AG04450 (cell line): ENCODE measurements at regions not wholly inside any gene's neighbourhood (a gene's known extent, or its start where the extent isn't known, plus 50 kb on each side); places are given as distances from the start of the nearest gene placed in this dataset.
A peak's percentile ranks its signal among the peaks of the same experiment; 100 is the strongest.

ENCODE experiments used
- CTCF ChIA-PET: fragments of 300-600, 350-600 bp; formaldehyde crosslinking; extraction: SDS; loops from one replicate; lab custom pipeline; 2022; ENCODE audit warnings: antibody characterized with exemption, inconsistent platforms; lab: Charles Lee
- POLR2A ChIA-PET: fragments of 350-600 bp; formaldehyde crosslinking; extraction: SDS; loops from one replicate; lab custom pipeline; 2021; ENCODE audit warnings: antibody characterized with exemption, inconsistent platforms; lab: Yijun Ruan, JAX
- DNase-seq: peaks from one replicate; pipeline ENCODE4 v3.0.0-alpha.2; 2011; ENCODE audit warnings: low read depth, low spot score
- H3K27ac ChIP-seq: one replicate; pipeline ENCODE4 v1.5.1; 2012; ENCODE audit warnings: low read depth, low read length, control low read depth
- H3K27me3 ChIP-seq: one replicate; pipeline ENCODE4 v1.6.0; 2012; ENCODE audit warnings: low read length; ENCODE audit not compliant: control insufficient read depth, insufficient read depth
- H3K4me3 ChIP-seq: 2 replicates; pipeline ENCODE4 v1.5.1; 2011; ENCODE audit warnings: mild to moderate bottlenecking, low read depth, low read length, control low read depth
- H3K9me3 ChIP-seq: 2 replicates; pipeline ENCODE4 v1.5.1; 2012; ENCODE audit warnings: low read length; ENCODE audit not compliant: control insufficient read depth, insufficient read depth
- TF ChIP-seq, protein P1 (sequence below): IDR thresholded peaks from 2 replicates; pipeline ENCODE4 v1.5.1; 2011; ENCODE audit warnings: low read depth, low read length, control low read depth, inconsistent platforms

DNA sequence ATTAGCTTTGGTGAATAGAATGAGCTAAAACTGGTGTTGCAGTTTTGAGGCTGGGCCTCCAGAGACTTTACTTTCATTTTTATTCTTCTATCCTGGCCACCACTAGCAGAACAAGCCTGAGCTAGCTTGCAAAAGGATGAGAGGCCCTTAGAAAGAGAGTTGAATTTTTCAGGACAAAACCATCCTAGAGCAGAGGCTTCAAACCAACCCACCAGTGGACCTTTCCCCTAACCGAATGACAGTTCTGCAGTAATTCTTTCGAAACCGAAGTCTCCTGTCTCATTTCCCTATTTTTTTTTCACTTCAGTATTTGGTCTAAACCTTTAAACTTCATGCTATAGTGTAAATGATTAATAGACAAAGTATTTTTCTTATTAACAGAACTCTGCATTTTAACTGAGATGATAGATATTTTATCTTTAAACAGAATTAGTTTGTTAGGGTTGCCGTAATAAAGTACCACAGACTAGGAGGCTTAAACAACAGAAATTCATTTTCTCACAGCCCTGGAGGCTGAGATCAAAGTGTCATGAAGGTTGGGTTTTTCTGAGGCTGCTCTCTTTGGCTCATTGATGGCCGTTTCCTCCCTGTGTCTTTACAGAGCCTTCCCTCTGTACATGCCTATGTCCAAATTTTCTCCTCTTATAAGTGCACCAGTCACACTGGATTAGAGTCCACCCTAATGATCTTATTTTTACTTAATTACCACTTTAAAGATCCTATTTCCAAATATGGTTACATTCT, 80.6 kb upstream of the PAK5 start:
- ChIA-PET POLR2A (no interaction called here), CTCF (interaction anchor here (0.7 to 1.0 kb wide), 2 partner anchors 9 to 511 kb away, joined by 3 read pairs; no protein-coding TSS in a partner anchor)
- TF ChIP-seq, protein P1, sequence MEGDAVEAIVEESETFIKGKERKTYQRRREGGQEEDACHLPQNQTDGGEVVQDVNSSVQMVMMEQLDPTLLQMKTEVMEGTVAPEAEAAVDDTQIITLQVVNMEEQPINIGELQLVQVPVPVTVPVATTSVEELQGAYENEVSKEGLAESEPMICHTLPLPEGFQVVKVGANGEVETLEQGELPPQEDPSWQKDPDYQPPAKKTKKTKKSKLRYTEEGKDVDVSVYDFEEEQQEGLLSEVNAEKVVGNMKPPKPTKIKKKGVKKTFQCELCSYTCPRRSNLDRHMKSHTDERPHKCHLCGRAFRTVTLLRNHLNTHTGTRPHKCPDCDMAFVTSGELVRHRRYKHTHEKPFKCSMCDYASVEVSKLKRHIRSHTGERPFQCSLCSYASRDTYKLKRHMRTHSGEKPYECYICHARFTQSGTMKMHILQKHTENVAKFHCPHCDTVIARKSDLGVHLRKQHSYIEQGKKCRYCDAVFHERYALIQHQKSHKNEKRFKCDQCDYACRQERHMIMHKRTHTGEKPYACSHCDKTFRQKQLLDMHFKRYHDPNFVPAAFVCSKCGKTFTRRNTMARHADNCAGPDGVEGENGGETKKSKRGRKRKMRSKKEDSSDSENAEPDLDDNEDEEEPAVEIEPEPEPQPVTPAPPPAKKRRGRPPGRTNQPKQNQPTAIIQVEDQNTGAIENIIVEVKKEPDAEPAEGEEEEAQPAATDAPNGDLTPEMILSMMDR = no peak
- H3K27me3 ChIP-seq = no peaks in the 10 kb centered on the region
- no peak overlapping the region for H3K27ac ChIP-seq
- no peak for DNase-seq
- no peak overlapping the region for H3K4me3 ChIP-seq
- no peaks in the 10 kb centered on the region for H3K9me3 ChIP-seq

DNA sequence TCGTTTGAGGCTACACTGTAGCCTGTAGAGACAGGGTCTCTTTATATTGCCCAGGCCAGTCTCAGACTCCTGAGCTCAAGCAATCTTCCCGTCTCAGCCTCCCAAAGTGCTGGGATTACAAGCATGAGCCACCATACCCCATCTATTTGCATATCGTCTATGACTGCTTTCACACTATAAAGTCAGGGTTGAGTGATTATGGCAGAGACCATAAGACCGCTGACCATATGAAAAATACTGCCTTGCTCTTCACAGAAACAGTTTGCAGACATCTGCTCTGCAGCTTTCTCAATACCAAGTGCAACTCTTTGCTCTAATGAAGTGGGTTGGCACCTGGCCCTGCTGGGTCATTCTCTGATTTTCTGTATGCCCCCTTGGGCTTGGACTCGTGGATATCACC, 79.5 kb upstream of the PAK5 start:
- no peaks in the 10 kb centered on the region for H3K27me3 ChIP-seq
- no peak overlapping the region for H3K27ac ChIP-seq
- TF ChIP-seq, protein P1 = no peak
- H3K4me3 ChIP-seq = no peak overlapping the region
- POLR2A ChIA-PET = no interaction called here
- CTCF ChIA-PET = interaction anchor here (0.7 kb wide), 1 partner anchor 8 kb away, joined by 3 read pairs; no protein-coding TSS in a partner anchor
- no peak for DNase-seq
- H3K9me3 ChIP-seq = no peaks in the 10 kb centered on the region

DNA sequence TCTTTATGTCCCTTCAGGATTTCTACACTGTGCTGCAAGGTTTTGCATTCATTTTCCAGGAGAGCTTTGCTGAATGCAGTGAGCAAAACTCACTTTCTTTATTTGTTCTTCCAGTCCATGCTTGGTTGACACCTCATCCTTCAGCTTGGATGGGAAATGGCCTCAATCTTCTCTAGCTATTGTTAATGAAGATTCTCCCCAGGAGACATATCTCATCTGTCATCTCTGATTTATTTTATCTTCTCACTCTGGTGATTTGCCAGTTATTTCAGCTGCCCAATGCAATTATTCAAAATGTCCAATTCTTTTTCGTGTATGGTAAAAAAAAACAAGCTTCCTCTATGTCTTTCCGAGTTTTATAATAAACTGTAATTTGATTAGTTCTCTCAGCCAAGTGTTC, 77.9 kb upstream of the PAK5 start:
- H3K27ac ChIP-seq = no peak overlapping the region
- POLR2A ChIA-PET = interaction anchor here (0.6 kb wide), 1 partner anchor 307 kb away, joined by 3 read pairs; no protein-coding TSS in a partner anchor
- TF ChIP-seq, protein P1 = no peak
- CTCF ChIA-PET = interaction anchor here (10.7 kb wide), 1 partner anchor 300 kb away, joined by 297 read pairs; no protein-coding TSS in a partner anchor
- no peak overlapping the region for H3K4me3 ChIP-seq
- no peaks in the 10 kb centered on the region for H3K9me3 ChIP-seq
- no peak for DNase-seq
- H3K27me3 ChIP-seq = no peaks in the 10 kb centered on the region

DNA sequence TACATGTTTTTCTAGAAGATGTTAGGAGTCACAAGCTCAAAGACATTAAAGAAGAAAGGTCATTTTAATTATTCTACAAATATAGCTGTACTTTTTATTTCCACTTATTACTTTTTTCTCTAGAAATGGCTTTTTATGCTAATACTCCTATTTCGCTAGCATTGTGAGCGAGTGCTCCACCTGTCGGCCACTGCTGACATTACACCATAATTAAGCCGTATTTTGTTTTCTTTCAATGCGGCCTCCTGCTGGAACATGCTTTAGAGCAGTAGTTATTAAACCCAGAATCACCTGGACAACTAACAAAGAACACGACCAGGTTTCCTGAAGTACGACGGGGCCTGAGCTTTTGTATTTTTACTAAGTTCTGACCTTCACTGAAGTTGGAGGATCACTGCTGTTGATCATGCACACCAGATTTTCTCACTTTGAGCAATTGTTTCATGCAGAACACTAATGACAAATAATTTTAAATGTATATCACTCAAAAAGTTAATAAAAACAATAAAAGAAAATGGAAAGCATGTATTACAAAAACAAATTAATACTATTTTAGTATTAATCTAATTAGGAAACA, 74.1 kb upstream of the PAK5 start:
- CTCF ChIA-PET = interaction anchor here (0.6 to 10.7 kb wide), 42 partner anchors 9 to 1892 kb away, joined by 3 to 297 read pairs (median 4); no protein-coding TSS in a partner anchor
- Histone ChIP-seq H3K4me3 (no peak overlapping the region), H3K9me3 (no peaks in the 10 kb centered on the region), H3K27ac (no peak overlapping the region), H3K27me3 (no peaks in the 10 kb centered on the region)
- TF ChIP-seq, protein P1 = peak; percentile 86
- peak; percentile 3 for DNase-seq
- POLR2A ChIA-PET = no interaction called here

DNA sequence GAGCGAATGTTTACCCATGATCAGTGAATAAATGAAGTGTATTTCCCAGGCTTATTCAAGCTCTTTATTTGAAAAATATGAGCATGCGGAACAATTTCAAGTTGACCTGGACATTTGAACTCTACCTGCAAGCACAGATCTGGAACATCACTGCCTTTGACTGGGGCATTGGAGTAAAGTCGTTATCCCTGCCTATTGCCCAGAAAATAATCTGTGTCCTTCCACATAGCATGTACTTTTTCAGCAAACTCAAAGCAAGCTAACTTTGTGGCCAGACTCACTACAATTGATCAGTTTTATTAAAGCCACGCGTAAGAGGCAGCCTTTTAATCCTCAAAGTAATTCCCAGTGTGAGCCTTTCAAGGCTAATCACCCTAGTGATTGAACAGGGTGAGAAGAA, 73.4 kb upstream of the PAK5 start:
- ChIA-PET POLR2A (no interaction called here), CTCF (interaction anchor here (0.6 to 10.7 kb wide), 40 partner anchors 9 to 515 kb away, joined by 3 to 297 read pairs (median 4); no protein-coding TSS in a partner anchor)
- H3K27me3 ChIP-seq = no peaks in the 10 kb centered on the region
- H3K9me3 ChIP-seq = no peaks in the 10 kb centered on the region
- H3K4me3 ChIP-seq = no peak overlapping the region
- TF ChIP-seq, protein P1 = no peak
- no peak for DNase-seq
- no peak overlapping the region for H3K27ac ChIP-seq
